ENCODE measurements at regions not wholly inside any gene's neighbourhood (a gene's known extent, or its start where the extent isn't known, plus 50 kb on each side); places are given as distances from the start of the nearest gene placed in this dataset.

GRCh38 chr5:107266100-107266499, 404.6 kb downstream of the EFNA5 start:
- TF ChIP-seq CTCF (conservative IDR thresholded peaks at IDR 0.05 in 1 of 2, IDR thresholded peaks at IDR 0.05 in 1 of 2; ENCODE audit: extremely low read depth in 1 of 2, insufficient read depth in 1 of 2, low read depth in 1 of 2, low read length in 2 of 2): no peak
- no peak for TF ChIP-seq EZH2 (IDR thresholded peaks at IDR 0.05; ENCODE audit: borderline replicate concordance, low read length)

Measured in mammary epithelial cell (primary cell).